ENCODE measurements at regions not wholly inside any gene's neighbourhood (a gene's known extent, or its start where the extent isn't known, plus 50 kb on each side); places are given as distances from the start of the nearest gene placed in this dataset.

DNA sequence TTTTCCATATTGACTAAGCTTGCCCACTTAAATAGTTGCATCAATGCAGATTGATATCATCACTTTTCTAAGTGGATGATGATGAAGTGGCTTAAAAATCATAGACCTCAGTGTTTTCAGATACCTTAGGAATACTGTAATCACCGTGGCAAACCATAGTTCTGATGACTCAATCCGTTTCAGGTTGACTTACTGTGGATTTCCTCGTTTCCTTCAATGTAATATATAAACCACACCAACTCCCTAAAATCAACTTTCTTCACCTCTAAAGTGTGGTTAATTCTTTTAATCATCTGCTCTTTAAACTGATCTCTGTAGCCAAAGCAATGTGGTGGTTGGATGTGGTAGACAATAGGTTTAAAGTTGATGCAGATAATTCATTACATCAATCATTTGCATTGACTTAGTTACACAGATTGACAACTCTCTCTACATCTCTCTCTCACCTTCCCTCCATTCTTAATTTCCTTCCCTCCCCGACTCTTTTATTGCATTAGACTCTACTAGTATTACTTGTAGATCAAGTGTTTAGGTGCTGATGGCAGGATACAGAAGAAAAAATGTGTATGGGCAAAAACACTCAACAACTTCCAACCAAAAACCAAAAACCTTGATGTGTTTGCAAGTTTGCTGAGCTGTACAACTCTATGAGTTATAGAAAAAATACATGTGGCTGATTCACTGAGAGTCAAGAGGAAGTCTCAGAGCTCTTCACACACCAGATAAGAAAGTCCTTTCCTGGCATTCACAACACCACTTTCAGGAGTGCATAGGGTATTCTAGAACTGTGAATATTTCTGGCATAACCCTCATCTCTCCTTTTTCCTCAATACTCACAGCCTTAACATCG is 243.5 kb downstream of the NFKBIZ start:
- TF ChIP-seq, protein P1, sequence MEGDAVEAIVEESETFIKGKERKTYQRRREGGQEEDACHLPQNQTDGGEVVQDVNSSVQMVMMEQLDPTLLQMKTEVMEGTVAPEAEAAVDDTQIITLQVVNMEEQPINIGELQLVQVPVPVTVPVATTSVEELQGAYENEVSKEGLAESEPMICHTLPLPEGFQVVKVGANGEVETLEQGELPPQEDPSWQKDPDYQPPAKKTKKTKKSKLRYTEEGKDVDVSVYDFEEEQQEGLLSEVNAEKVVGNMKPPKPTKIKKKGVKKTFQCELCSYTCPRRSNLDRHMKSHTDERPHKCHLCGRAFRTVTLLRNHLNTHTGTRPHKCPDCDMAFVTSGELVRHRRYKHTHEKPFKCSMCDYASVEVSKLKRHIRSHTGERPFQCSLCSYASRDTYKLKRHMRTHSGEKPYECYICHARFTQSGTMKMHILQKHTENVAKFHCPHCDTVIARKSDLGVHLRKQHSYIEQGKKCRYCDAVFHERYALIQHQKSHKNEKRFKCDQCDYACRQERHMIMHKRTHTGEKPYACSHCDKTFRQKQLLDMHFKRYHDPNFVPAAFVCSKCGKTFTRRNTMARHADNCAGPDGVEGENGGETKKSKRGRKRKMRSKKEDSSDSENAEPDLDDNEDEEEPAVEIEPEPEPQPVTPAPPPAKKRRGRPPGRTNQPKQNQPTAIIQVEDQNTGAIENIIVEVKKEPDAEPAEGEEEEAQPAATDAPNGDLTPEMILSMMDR (IDR thresholded peaks at IDR 0.05), result no peak
- TF ChIP-seq ZFX (IDR thresholded peaks at IDR 0.05; ENCODE audit: borderline replicate concordance), result no peak
